ENCODE measurements at regions not wholly inside any gene's neighbourhood (a gene's known extent, or its start where the extent isn't known, plus 50 kb on each side); places are given as distances from the start of the nearest gene placed in this dataset.

- TF ChIP-seq CTCF (IDR thresholded peaks at IDR 0.05; ENCODE audit: borderline replicate concordance, extremely low read depth, low read length, poor library complexity, severe bottlenecking) (no peak), EZH2 (IDR thresholded peaks at IDR 0.05; ENCODE audit: borderline replicate concordance, low read depth, low read length, severe bottlenecking) (no peak)
Observed at GRCh38 chr4:37555322-37555721, 130.9 kb downstream of the RELL1 start.

Measured in DND-41 (cell line).